GM19328 (cell line): ENCODE measurements at regions not wholly inside any gene's neighbourhood (a gene's known extent, or its start where the extent isn't known, plus 50 kb on each side); places are given as distances from the start of the nearest gene placed in this dataset.
"Not testable (repeated sequence)": the region's sequence is repeated elsewhere in the genome, so short reads cannot be mapped to it uniquely, and the experiment has no call there.

Source experiments
- ATAC-seq: cut with Tn5 transposase; IDR thresholded peaks from one replicate; pipeline ENCODE4 v1.9.1; 2021; ENCODE audit warnings: mild to moderate bottlenecking, moderate library complexity; ENCODE audit not compliant: unreplicated experiment

DNA sequence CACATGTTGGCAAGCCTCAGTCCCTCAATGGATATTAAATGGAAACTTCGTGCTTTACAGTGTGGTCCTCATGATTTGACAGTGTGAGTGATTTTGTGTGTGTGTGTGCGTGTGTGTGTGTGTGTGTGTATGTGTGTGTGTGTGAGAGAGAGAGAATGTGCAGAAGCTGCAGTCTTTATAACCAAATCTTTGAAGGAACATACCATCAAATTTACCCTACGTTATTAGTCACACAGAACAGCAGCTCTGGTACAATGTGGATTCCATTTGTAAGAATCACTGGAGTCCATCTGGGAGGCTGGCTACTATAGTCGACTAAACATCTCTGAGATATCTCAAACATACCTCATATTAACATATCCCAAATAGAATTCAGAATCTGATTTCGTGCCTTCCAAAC lies 928.0 kb upstream of the POT1 start:
- ATAC-seq: no peak

DNA sequence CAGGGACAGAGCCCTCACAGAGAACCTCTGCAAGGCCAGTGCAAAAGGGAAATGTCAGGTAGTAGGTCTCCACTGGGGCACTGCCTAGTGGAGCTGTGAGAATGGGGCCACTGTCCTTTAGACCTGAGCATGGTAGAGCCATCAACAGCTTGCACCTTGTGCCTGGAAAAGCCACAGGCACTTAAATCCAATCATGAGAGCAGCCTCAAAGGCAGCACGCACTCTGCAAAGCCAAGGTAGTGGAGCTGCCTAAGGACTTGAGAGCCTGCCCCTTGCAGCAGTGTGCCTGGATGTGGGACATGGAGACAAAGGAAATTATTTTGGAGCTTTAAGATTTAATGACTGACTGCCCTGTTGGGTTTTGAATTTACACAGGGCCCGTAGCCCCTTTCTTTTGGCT lies 918.5 kb upstream of the POT1 start:
- no peak for ATAC-seq

- no peak for ATAC-seq
These were observed 918.1 kb upstream of the POT1 start for GRCh38 chr7:125847692-125848091.

GRCh38 chr7:125847055-125847454 lies 917.4 kb upstream of the POT1 start:
- no peak for ATAC-seq

GRCh38 chr7:125845686-125846085 lies 916.1 kb upstream of the POT1 start:
- no peak for ATAC-seq

GRCh38 chr7:125834421-125834820 lies 904.8 kb upstream of the POT1 start:
- no peak for ATAC-seq

GRCh38 chr7:125833839-125834238 lies 904.2 kb upstream of the POT1 start:
- ATAC-seq: no peak

DNA sequence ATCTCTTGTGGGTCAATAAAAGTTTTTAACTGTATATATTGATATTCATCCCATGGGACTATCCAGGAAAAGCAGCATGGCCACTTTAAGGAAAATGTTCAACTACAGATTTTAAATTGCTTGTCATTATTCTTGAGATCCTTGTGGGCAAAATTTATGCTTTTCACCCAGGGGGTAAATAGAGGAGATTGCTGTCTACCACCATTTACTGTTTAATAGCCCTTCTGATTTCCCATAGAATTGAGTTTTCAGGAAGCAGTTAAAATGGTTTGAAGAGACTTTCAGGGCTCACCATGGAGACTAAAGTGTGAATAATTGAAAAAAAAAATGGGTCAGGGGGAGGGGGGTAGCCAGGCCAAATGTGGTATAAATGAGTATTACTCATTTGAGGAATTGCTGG lies 901.1 kb upstream of the POT1 start:
- no peak for ATAC-seq

DNA sequence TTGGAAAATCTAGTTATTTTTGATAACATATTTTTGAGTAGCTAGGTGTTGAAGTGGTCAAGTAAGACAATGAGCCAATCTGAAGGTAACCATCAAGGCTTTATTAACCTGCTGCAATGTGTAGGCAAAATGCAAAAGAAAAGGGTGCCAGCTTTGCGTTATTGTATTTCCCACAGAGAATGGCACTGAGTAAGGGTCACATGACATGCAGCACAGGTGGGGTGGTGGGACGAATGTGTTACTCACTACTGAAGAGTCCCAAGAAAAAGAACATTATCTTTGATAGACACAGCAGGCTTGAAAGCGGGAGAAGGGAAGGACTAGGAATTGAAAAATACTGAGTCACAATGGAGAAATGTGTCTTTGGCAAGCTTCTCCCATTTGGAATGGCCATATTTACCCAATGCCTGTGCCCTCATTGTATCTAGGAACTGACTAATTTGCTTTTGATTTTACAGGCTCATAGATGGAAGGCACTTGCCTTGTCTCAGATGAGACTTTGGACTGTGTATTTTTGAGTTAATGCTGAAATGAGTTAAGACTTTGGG lies 898.6 kb upstream of the POT1 start:
- no peak for ATAC-seq

DNA sequence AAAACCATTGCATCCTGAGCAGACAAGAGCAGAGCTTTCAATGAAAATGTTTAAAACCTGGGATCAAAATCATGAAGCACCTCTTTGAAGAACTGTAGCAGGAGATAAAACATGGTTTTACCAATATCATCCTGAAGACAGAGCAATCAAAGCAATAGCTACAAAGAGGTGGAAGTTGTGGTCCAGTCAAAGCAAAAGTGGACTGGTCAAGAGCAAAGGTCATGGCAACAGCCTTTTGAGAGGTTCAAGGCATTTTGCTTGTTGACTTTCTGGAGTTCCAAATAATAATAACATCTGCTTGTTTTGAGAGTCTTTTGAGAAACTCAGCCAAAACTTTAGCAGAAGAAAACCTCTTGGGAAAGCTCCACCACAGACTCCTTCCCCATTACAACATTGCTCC lies 893.9 kb upstream of the POT1 start:
- no peak for ATAC-seq

GRCh38 chr7:125820495-125820894 lies 890.9 kb upstream of the POT1 start:
- no peak for ATAC-seq

- ATAC-seq: no peak
These were observed 884.5 kb upstream of the POT1 start for GRCh38 chr7:125814100-125814499.

GRCh38 chr7:125806491-125806890 lies 876.9 kb upstream of the POT1 start:
- not testable (repeated sequence) for ATAC-seq

DNA sequence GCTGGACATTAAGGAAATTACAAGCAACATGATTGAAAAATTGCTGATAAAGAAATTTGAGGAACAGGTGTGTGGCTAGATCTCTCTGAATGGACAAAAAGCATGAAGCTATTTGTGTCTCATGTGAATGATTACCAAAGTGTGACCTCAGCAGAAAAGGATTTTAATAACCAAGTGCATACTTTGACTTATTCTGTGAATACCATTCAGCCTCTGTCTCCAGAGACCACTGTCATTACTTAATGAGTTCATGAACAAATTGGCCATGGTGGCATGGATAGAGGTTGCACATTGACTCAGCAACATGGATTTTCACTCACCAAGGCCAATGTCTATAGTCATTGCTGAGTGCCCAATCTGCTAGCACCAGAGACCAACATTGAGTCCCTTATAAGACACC lies 874.6 kb upstream of the POT1 start:
- no peak for ATAC-seq

DNA sequence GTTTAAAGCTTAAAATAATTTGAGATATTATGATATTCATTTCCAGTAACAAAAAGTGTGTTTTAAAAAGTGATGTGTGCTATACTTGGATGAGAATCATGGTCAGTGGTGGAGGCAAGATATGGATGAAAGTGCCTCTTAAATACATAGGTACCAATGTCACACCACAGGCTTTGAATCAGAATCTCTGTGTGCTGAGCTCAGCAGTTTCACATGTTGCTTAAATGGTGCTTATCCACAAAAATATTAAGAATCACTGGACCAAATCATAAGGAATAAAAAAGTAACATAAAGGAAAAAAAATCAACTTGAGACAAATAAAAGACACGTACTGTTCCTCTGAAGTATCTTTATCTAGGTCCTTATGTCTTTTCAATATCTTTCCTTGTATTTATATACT lies 850.5 kb upstream of the POT1 start:
- ATAC-seq: no peak

DNA sequence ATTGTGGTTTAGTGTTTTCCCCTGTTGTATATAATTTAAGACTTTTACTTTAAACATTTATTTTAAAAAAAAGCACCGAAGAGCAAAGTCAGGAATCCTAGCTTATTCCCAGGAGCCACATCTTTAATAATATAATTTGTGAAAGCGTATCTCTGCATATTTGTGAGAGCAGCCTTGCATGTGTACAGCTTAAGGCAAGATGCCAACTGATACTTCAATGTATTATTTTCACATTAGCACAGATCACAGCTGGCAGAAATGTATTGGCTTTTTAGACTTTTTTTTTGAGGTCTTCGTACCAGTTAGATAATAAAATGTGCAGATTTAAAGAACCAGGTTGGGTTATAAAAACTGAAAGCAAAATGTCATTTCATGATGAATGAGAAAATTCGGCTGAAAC lies 845.7 kb upstream of the POT1 start:
- ATAC-seq: no peak

DNA sequence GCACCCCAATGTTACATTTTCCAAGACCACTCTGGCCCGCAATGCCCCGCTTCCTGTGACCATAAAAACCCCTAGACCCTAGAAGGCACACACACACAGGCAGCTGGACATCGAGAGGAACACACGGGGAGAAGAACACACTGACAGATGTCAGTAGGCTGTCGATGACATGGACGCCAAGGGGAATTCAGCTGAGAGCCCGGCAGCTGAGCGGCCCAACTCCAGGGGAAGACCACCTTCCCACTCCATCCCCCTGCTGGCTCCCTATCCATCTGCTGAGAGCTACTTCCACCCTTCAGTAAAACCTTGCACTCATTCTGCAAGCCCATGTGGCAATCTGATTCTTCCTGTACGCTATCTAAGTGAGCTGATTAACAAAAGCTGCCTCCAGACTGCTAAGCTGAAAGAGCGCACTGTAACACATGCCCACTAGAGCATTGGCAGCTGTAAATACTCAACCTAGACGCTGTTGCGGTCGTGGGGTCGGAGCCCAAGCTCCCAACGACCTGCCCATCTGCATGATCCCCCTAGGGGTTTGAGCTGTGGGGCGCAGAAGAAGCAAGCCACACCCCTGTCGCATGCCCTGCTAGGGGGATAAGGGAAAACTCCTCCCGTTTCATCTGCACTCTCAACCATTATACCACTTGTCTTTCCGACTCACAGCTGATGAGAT lies 843.6 kb upstream of the POT1 start:
- no peak for ATAC-seq

DNA sequence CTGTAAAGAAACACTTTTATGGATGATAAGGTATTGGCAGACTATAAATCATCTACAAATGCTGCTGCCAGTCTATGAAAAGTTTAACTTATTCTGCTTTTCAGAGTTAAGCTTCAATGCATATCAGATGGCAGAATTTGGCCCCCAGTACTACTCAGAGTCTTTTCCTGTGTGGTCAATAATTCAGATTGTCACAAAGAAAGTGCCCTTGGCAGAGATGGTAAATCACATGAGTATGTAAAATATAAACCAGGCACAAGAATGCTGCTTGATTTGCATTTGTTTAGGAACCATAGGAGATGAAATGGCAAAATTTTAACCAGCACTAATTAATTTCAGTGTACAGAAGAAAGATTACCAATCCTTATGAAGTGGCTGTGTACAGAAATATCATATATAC lies 818.3 kb upstream of the POT1 start:
- no peak for ATAC-seq

DNA sequence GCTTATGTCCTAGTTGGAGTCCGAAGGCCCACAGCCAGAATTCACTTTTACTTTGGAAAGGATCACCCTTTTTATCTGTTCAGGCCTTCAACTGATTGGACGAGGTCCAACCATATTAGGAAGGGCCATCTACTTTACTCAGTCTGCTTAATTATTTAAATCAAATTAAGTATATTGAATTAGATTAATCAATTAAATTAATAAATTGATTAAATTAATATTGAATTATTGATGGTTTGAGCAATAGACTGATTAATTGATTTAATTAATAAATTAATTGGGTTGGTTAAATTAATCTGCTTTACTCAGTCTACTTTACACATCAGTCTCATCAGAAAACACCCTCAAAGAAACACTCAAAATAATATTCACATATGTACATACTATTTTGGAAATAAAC lies 816.9 kb upstream of the POT1 start:
- no peak for ATAC-seq

DNA sequence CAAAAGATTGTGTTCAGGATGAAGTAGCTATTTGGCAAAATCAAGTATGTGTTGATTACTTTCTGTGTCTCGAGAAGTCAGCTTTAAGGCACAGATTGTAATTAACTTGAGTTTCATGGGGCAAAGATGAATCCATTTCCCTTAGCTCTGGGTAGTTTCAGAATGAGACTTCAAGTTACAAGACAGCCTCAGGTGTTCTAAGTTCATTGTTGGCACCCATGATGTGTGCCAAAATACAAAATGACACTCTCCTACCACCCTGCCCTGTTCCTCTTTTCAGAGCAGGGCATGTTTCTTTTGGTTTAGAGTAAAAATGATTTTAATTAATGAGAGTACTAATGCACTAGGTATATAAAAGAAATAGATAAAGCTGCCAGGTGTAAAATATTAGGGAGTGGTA lies 797.6 kb upstream of the POT1 start:
- no peak for ATAC-seq

DNA sequence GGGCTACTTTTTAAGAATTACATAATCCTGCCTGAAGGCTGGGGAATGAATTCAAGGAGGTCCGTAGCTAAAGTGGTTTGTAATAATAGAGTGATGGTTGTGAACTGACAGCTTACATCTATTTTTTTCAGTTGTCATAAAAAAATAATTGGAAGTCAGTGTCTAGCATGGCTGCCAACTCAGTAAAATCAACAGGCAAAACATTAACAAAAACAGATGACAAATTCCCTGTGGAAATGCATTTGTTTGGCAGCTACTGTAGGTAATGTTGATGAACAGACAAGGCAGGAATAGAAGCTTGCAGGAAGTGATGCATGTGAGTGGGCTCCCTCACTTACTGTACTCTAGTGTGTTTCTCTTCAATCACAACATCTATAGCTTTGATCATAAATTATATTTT lies 766.0 kb upstream of the POT1 start:
- no peak for ATAC-seq

DNA sequence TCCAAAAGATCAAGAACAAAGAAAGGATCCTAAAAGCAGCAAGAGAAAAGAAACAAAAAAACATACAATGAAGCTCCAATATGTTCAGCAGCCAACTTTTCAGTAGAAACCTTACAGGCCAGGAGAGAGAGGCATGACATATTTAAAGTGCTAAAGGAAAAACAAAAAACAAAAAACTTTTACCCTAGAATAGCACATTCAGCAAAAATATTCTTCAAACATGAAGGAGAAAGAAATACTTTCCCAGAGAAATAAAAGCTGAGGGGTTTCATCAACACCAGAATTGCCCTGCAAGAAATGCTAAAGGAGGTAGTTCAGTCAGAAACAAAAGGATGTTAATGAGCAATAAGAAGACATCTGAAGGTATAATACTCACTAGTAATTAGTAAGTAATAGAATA lies 753.5 kb upstream of the POT1 start:
- ATAC-seq: no peak

GRCh38 chr7:125681508-125681907 lies 751.9 kb upstream of the POT1 start:
- no peak for ATAC-seq
